SJCRH30 (cell line): ENCODE measurements at regions not wholly inside any gene's neighbourhood (a gene's known extent, or its start where the extent isn't known, plus 50 kb on each side); places are given as distances from the start of the nearest gene placed in this dataset.
A peak's percentile ranks its signal among the peaks of the same experiment; 100 is the strongest.

Source experiments
- DNase-seq, 2 experiments: peaks; one replicate each; pipeline ENCODE4 v3.0.0-alpha.2; 2015 to 2020
- H3K27ac ChIP-seq: fragments of 250-450 bp; sonication (Bioruptor Pico); 2 replicates; pipeline ENCODE4 v1.5.1; 2020; ENCODE audit warnings: mild to moderate bottlenecking, moderate library complexity
- H3K27me3 ChIP-seq: fragments of 250-450 bp; sonication (Bioruptor Pico); 2 replicates; pipeline ENCODE4 v1.5.1; 2020; ENCODE audit warnings: mild to moderate bottlenecking, moderate library complexity
- H3K36me3 ChIP-seq: fragments of 250-450 bp; sonication (Bioruptor Pico); 2 replicates; pipeline ENCODE4 v1.5.1; 2020; ENCODE audit warnings: mild to moderate bottlenecking, moderate library complexity
- H3K4me1 ChIP-seq: fragments of 250-450 bp; sonication (Bioruptor Pico); 2 replicates; pipeline ENCODE4 v1.5.1; 2020; ENCODE audit warnings: mild to moderate bottlenecking, moderate library complexity
- H3K4me3 ChIP-seq: fragments of 250-450 bp; sonication (Bioruptor Pico); 2 replicates; pipeline ENCODE4 v1.5.1; 2020; ENCODE audit warnings: mild to moderate bottlenecking, moderate library complexity
- H3K9me3 ChIP-seq: fragments of 250-450 bp; sonication (Bioruptor Pico); replicated peaks from 2 replicates; pipeline ENCODE4 v1.5.1; 2020; ENCODE audit warnings: mild to moderate bottlenecking, moderate library complexity

DNA sequence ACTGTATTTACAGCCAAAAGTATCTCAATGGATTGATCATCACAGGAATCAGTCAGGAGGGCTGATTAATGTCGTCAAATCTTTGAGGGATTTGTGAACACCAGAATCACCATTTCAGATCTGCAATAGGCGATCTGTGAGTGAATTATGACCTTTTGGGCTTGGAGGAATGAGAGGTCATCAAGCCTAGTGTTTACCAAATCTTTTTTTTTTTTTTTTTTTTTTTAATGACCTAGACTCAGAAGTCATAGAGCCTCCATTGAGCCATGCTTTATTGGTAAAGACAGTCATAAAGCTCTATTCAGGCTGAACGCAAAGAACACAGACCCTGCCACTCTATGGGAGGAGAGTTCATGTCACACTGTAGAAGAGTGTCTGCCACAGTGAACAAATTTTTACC is 97.7 kb downstream of the SOCS6 start:
- no peak overlapping the region for H3K27ac ChIP-seq
- no peaks in the 10 kb centered on the region for H3K9me3 ChIP-seq
- no peaks in the 10 kb centered on the region for H3K36me3 ChIP-seq

DNA sequence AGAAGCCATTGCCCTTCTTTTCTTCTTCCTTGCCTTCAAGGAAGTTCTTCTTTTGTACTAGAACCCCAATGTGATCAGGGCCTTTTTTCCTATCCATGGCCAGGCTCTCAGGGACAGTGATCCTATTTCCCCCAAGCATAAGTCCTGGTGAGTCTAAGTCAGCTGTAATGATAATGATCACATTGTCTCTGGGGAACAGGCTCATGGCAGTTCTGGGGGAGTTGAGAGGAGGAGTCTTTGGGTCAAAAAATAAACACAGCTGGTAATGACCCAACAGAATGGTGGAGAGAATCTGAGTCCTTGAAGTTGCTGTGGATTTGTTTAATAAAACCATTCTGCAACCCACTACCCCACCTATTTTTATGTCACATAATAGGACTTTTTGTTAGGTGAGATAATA is 96.6 kb downstream of the SOCS6 start:
- Histone ChIP-seq H3K4me1 (peaks cover 11% of the 10 kb centered on the region; the same call in 1 of the 2 replicates), H3K4me3 (no peak overlapping the region), H3K36me3 (no peaks in the 10 kb centered on the region), H3K27ac (no peak overlapping the region), H3K9me3 (no peaks in the 10 kb centered on the region), H3K27me3 (no peaks in the 10 kb centered on the region)
- peak in 1 of 2 experiments; percentile 14 for DNase-seq

More for the DNA sequence above, 97.7 kb downstream of the SOCS6 start:
- H3K27me3 ChIP-seq: no peaks in the 10 kb centered on the region
- DNase-seq: no peak
- peaks cover 11% of the 10 kb centered on the region; the same call in 1 of the 2 replicates for H3K4me1 ChIP-seq
- H3K4me3 ChIP-seq: no peak overlapping the region

GRCh38 chr18:70384181-70384790 is 95.4 kb downstream of the SOCS6 start:
- Histone ChIP-seq H3K36me3 (no peaks in the 10 kb centered on the region), H3K27ac (no peak overlapping the region; the same call in 1 of the 2 replicates), H3K27me3 (no peaks in the 10 kb centered on the region), H3K4me1 (peaks cover 11% of the 10 kb centered on the region; the same call in 1 of the 2 replicates), H3K4me3 (no peak overlapping the region), H3K9me3 (no peaks in the 10 kb centered on the region)
- DNase-seq: peak; percentile 39 to 45

DNA sequence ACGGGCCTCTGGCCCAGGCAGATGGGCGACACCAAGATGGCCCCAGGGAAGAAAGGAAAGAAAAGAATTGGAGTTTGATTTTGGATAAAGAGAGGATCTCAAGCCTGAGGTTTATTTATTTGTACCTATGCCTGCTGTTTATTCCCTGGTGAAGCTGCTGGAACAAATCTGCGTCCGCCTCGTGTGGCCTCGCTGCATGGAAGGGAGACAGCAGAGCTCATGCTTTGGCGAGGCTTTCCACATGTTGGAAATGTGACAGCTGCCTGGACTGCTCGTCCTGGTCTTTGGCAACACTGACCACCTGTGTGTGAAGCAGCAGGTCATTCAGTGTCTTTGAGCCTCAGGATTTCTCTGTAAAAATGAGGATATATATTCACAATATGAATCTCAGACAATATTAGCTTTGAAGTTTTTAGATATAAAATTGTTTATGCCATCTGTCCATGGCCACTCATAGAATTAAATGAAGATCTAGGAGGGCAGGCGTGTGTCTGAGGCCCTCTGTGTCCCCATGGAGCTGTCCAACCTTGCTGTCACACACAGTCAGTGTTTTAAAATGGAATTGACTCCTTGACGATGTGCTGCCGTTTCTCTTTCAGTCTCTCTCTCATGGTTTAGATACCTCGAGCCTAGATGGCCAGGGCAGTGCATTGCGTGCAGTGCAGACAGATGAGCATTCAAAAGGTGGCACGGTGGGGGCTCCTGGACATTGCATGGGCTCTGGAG is 94.3 kb downstream of the SOCS6 start:
- Histone ChIP-seq H3K9me3 (no peaks in the 10 kb centered on the region), H3K27me3 (no peaks in the 10 kb centered on the region), H3K27ac (no peak overlapping the region), H3K4me1 (peaks cover 11% of the 10 kb centered on the region; the same call in 1 of the 2 replicates), H3K4me3 (no peak overlapping the region), H3K36me3 (no peaks in the 10 kb centered on the region)
- DNase-seq: no peak

- H3K27ac ChIP-seq: no peak overlapping the region
- no peaks in the 10 kb centered on the region for H3K27me3 ChIP-seq
- no peak overlapping the region for H3K4me3 ChIP-seq
- H3K36me3 ChIP-seq: no peaks in the 10 kb centered on the region
- DNase-seq: no peak
- H3K4me1 ChIP-seq: peaks cover 11% of the 10 kb centered on the region; the same call in 1 of the 2 replicates
- no peaks in the 10 kb centered on the region for H3K9me3 ChIP-seq
Measured at GRCh38 chr18:70382017-70382416, 93.2 kb downstream of the SOCS6 start.

DNA sequence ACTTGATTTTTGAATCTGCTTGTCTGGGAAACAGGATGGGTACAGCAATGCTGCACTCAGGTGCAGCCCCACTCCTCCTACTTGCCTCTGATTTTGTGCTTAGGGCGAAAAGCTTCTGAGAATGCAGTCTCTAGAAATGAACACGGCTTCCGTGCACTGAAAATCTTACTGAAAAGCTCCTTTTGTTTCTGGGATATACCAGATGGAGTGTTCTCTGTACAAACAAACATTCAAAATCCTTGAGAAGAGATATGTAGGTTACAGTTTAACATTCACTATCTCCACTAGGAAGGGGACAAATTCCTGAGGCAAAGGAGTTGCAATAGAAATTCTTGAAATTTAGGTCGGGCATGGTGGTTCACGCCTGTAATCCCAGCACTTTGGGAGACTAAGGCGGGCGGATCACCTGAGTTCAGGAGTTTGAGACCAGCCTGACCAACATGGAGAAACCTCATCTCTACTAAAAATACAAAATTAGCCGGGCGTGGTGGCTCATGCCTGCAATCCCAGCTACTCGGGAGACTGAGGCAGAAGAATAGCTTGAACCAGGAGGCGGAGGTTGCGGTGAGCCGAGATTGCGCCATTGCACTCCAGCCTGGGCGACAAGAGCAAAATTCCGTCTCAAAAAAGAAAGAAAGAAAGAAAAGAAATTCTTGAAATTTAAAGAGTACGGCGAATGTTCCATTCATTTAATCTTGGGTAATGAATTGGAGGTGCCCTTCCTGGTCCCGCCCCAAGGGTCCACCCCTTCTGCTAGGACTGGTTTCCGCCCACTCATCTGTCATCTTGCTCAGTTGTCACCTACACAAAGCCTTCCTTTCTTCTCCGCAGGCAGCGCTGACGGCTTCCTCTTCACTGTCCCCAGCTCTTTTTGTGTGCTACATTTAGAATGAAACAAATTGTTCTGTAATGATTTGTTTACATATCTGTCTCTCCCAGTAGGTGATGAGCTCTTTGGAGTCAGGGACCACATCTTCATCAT is 92.4 kb downstream of the SOCS6 start:
- peak; percentile 21 to 31 for DNase-seq

More for the DNA sequence above, 92.4 kb downstream of the SOCS6 start:
- Histone ChIP-seq H3K36me3 (no peaks in the 10 kb centered on the region), H3K27ac (no peak overlapping the region), H3K4me3 (no peak overlapping the region), H3K27me3 (no peaks in the 10 kb centered on the region), H3K9me3 (no peaks in the 10 kb centered on the region), H3K4me1 (peaks cover 11% of the 10 kb centered on the region; the same call in 1 of the 2 replicates)
